Heart left ventricle (tissue), 13 donors: ENCODE measurements at regions not wholly inside any gene's neighbourhood (a gene's known extent, or its start where the extent isn't known, plus 50 kb on each side); places are given as distances from the start of the nearest gene placed in this dataset.

Experiments used
- CTCF ChIP-seq, 12 donors: fragments of 200-600 bp; sonication (generic) in 4 of 12; IDR thresholded peaks; one replicate each; pipeline versions ENCODE4 v1.5.0 to v1.8.0; 2018 to 2022; ENCODE audit warnings: antibody characterized with exemption in 12 of 12, mild to moderate bottlenecking in 5 of 12
- POLR2A ChIP-seq, 2 donors: fragments of 450-650 bp; IDR thresholded peaks; one replicate each; pipeline ENCODE4 v1.6.1; 2017; ENCODE audit warnings: antibody characterized with exemption in 2 of 2, mild to moderate bottlenecking in 2 of 2, moderate library complexity in 2 of 2
- donor health status: ischemic (EF 13 %, LVEDD 7.1; RV severe dilation, severe dysfunction).
- donor health status: DM: no; HTN: yes; CAD: no.
- donor health status: DM: no; HTN: no; CAD: no.
- donor health status: ischemic (EF 25% LVEDD 6.9; RV normal size, moderate dysfunction).
- donor health status: ischemic (EF 25% LVEDD 5.7; RV mildly dilated, moderate dysfunction).
- donor health status: ischemic (EF 35%, LVEDD 5.7; RV mildly dilated, moderate dysfunction).
- donor health status: nonischemic (EF 11% LVEDD 7.7; RV severe dilation, severe dysfunction).
- donor health status: DM: yes; HTN: yes; CAD: no.
- donor health status: PGD.
- donor health status: ischemic (EF 29% LVEDD 5.4; RV normal size, mild dysfunction).
- donor health status: nonischemic (EF 23%, LVEDD 6.1; RV moderate dilation, normal function).

- TF ChIP-seq CTCF (IDR thresholded peaks at IDR 0.05) (no peak), POLR2A (IDR thresholded peaks at IDR 0.05) (no peak)
These were observed 371.1 kb downstream of the FIGN start for GRCh38 chr2:163364736-163365135.
